GM23338 (cell line): ENCODE measurements at regions not wholly inside any gene's neighbourhood (a gene's known extent, or its start where the extent isn't known, plus 50 kb on each side); places are given as distances from the start of the nearest gene placed in this dataset.

Experiments
- ATAC-seq: fragments of 200-7000 bp; cut with Tn5 transposase; 3 replicates; pipeline ENCODE4 v1.9.1; 2020
- DNase-seq: peaks from one replicate; pipeline ENCODE4 v3.0.0-alpha.2; 2015; ENCODE audit warnings: low spot score
- H2AFZ ChIP-seq: fragments of 200-600 bp; sonication (generic); 2 replicates; pipeline ENCODE4 v1.8.0; 2016; ENCODE audit warnings: antibody characterized with exemption, mild to moderate bottlenecking, moderate library complexity
- H3F3A ChIP-seq: fragments of 200-600 bp; sonication (generic); replicated peaks from 2 replicates; pipeline ENCODE4 v1.8.0; 2017; ENCODE audit warnings: antibody characterized with exemption, mixed run types, low read depth
- H3K27ac ChIP-seq: fragments of 200-600 bp; sonication (generic); 2 replicates; pipeline ENCODE4 v1.6.1; 2016; ENCODE audit warnings: low read depth
- H3K27me3 ChIP-seq: fragments of 200-600 bp; sonication (generic); 2 replicates; pipeline ENCODE4 v1.8.0; 2016; ENCODE audit warnings: mild to moderate bottlenecking, mixed run types, moderate library complexity; ENCODE audit not compliant: insufficient read depth
- H3K36me3 ChIP-seq: fragments of 200-600 bp; sonication (generic); 2 replicates; pipeline ENCODE4 v1.8.0; 2016; ENCODE audit warnings: mild to moderate bottlenecking; ENCODE audit not compliant: insufficient read depth
- H3K4me1 ChIP-seq: fragments of 200-600 bp; sonication (generic); 2 replicates; pipeline ENCODE4 v1.8.0; 2016; ENCODE audit warnings: mild to moderate bottlenecking, moderate library complexity; ENCODE audit not compliant: insufficient read depth
- H3K4me2 ChIP-seq: fragments of 200-600 bp; sonication (generic); 2 replicates; pipeline ENCODE4 v1.7.1; 2017; ENCODE audit warnings: mixed run types
- H3K4me3 ChIP-seq: fragments of 200-600 bp; sonication (generic); 2 replicates; pipeline ENCODE4 v1.6.1; 2016; ENCODE audit warnings: mixed run types
- H3K79me2 ChIP-seq: fragments of 200-600 bp; sonication (generic); replicated peaks from 2 replicates; pipeline ENCODE4 v1.8.0; 2017; ENCODE audit warnings: mild to moderate bottlenecking; ENCODE audit not compliant: insufficient read depth
- H3K9me2 ChIP-seq: fragments of 200-600 bp; sonication (generic); 2 replicates; pipeline ENCODE4 v1.8.0; 2017; ENCODE audit not compliant: insufficient read depth
- H4K20me1 ChIP-seq: fragments of 200-600 bp; sonication (generic); replicated peaks from 2 replicates; pipeline ENCODE4 v1.8.0; 2017; ENCODE audit warnings: mild to moderate bottlenecking; ENCODE audit not compliant: insufficient read depth
- H3K27ac Mint-ChIP-seq: 2 replicates; pipeline ENCODE4 v1.8.0; 2020; ENCODE audit warnings: inconsistent platforms, mild to moderate bottlenecking, moderate library complexity, mixed read lengths
- H3K27me3 Mint-ChIP-seq: 3 replicates; pipeline ENCODE4 v1.8.0; 2022; ENCODE audit warnings: low read depth, mild to moderate bottlenecking, moderate library complexity, mixed read lengths, inconsistent platforms; ENCODE audit not compliant: insufficient read depth, poor library complexity
- H3K36me3 Mint-ChIP-seq: 3 replicates; pipeline ENCODE4 v1.8.0; 2021; ENCODE audit warnings: low read depth, mild to moderate bottlenecking, inconsistent platforms, moderate library complexity, mixed read lengths
- H3K4me1 Mint-ChIP-seq: 3 replicates; pipeline ENCODE4 v1.8.0; 2020; ENCODE audit warnings: mild to moderate bottlenecking, inconsistent platforms, mixed read lengths
- H3K4me3 Mint-ChIP-seq: 3 replicates; pipeline ENCODE4 v1.8.0; 2021; ENCODE audit warnings: moderate library complexity, mild to moderate bottlenecking, inconsistent platforms, mixed read lengths
- H3K9me3 Mint-ChIP-seq: 3 replicates; pipeline ENCODE4 v1.8.0; 2020; ENCODE audit warnings: moderate library complexity, mild to moderate bottlenecking, inconsistent platforms, mixed read lengths
- CREB1 ChIP-seq: fragments of 250-450 bp; sonication (Bioruptor Pico); IDR thresholded peaks from 2 replicates; pipeline ENCODE4 v1.5.0; 2020; ENCODE audit warnings: low read depth, mild to moderate bottlenecking, moderate library complexity
- EZH2 ChIP-seq: fragments of 200-600 bp; sonication (generic); IDR thresholded peaks from one replicate; pipeline ENCODE4 v1.8.0; 2017; ENCODE audit warnings: antibody characterized with exemption, mild to moderate bottlenecking, low read depth; ENCODE audit not compliant: unreplicated experiment
- EZH2phosphoT487 ChIP-seq: fragments of 200-600 bp; sonication (generic); IDR thresholded peaks from one replicate; pipeline ENCODE4 v1.8.1; 2018; ENCODE audit warnings: antibody characterized with exemption; ENCODE audit not compliant: unreplicated experiment
- JUNB ChIP-seq: IDR thresholded peaks from one replicate; pipeline ENCODE4 v1.6.1; 2016; ENCODE audit warnings: antibody characterized with exemption; ENCODE audit not compliant: unreplicated experiment
- NANOG ChIP-seq: IDR thresholded peaks from 2 replicates; pipeline ENCODE4 v1.6.1; 2016; ENCODE audit warnings: antibody characterized with exemption, borderline replicate concordance
- POLR2AphosphoS5 ChIP-seq: IDR thresholded peaks from 2 replicates; pipeline ENCODE4 v1.6.1; 2016; ENCODE audit warnings: antibody characterized with exemption, low read depth
- STAT1 ChIP-seq: IDR thresholded peaks from one replicate; pipeline ENCODE4 v1.6.1; 2016; ENCODE audit warnings: antibody characterized with exemption; ENCODE audit not compliant: unreplicated experiment
- ZNF114 ChIP-seq: fragments of 250-450 bp; sonication (Bioruptor Pico); IDR thresholded peaks from 2 replicates; pipeline ENCODE4 v1.5.0; 2020; ENCODE audit warnings: mild to moderate bottlenecking, moderate library complexity
- ZNF331 ChIP-seq: fragments of 250-450 bp; sonication (Bioruptor Pico); IDR thresholded peaks from 2 replicates; pipeline ENCODE4 v1.5.0; 2020; ENCODE audit warnings: low read depth, mild to moderate bottlenecking, moderate library complexity
- TF ChIP-seq, protein P1 (sequence below): IDR thresholded peaks from one replicate; pipeline ENCODE4 v1.6.1; 2018; ENCODE audit warnings: antibody characterized with exemption; ENCODE audit not compliant: unreplicated experiment
- TF ChIP-seq, protein P2 (sequence below): fragments of 250-450 bp; sonication (Bioruptor Pico); IDR thresholded peaks from 2 replicates; pipeline ENCODE4 v1.5.0; 2020; ENCODE audit warnings: mild to moderate bottlenecking, moderate library complexity
- TF ChIP-seq, protein P3 (sequence below), 2 experiments: fragments of 200-600 bp in 1 of 2; sonication (generic) in 1 of 2; conservative IDR thresholded peaks; 2 replicates each; pipeline versions ENCODE4 v1.5.1 to v1.6.1; 2016 to 2017; ENCODE audit warnings: antibody characterized with exemption in 2 of 2, low read depth in 2 of 2, mild to moderate bottlenecking in 2 of 2, moderate library complexity in 1 of 2
- TF ChIP-seq, protein P4 (sequence below): IDR thresholded peaks from 2 replicates; pipeline ENCODE4 v1.6.1; 2016; ENCODE audit warnings: antibody characterized with exemption

DNA sequence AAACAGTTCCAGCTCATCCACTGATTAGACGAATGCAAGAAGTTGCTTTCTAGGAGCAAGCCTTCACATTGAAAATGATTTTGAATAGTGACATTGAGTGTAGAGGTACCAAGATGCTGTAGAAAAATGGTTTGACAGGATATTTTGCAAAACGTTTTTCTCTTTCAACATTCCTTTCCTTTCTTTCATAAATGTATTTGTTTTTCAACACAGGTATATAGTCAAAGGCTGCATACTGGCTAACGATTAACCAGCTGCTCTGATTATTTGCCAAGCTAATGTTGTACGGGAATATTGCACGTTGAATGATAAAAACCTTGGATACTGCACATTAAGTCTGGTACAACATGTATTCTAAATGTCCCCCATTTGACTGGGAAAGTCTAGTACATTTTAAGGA lies 78.8 kb upstream of the TENT5A start:
- no peak for DNase-seq
- Histone ChIP-seq H3K27me3 (no peaks in the 10 kb centered on the region), H3K79me2 (no peaks in the 10 kb centered on the region), H3K4me1 (no peaks in the 10 kb centered on the region), H3K9me2 (peaks cover 6% of the 10 kb centered on the region; the same call in 1 of the 2 replicates), H3K36me3 (no peaks in the 10 kb centered on the region), H3K4me3 (no peak overlapping the region), H3K27ac (no peak overlapping the region), H3F3A (no peaks in the 10 kb centered on the region), H2AFZ (no peak overlapping the region), H3K4me2 (no peak overlapping the region), H4K20me1 (no peaks in the 10 kb centered on the region)
- ATAC-seq: no peak
- H3K9me3 Mint-ChIP-seq: no peaks in the 10 kb centered on the region
- H3K27ac Mint-ChIP-seq: no peak overlapping the region
- H3K27me3 Mint-ChIP-seq: no peaks in the 10 kb centered on the region
- H3K36me3 Mint-ChIP-seq: no peaks in the 10 kb centered on the region
- H3K4me1 Mint-ChIP-seq: no peaks in the 10 kb centered on the region
- no peak overlapping the region for H3K4me3 Mint-ChIP-seq
- TF ChIP-seq NANOG: no peak
- TF ChIP-seq EZH2phosphoT487: no peak
- TF ChIP-seq, protein P1, sequence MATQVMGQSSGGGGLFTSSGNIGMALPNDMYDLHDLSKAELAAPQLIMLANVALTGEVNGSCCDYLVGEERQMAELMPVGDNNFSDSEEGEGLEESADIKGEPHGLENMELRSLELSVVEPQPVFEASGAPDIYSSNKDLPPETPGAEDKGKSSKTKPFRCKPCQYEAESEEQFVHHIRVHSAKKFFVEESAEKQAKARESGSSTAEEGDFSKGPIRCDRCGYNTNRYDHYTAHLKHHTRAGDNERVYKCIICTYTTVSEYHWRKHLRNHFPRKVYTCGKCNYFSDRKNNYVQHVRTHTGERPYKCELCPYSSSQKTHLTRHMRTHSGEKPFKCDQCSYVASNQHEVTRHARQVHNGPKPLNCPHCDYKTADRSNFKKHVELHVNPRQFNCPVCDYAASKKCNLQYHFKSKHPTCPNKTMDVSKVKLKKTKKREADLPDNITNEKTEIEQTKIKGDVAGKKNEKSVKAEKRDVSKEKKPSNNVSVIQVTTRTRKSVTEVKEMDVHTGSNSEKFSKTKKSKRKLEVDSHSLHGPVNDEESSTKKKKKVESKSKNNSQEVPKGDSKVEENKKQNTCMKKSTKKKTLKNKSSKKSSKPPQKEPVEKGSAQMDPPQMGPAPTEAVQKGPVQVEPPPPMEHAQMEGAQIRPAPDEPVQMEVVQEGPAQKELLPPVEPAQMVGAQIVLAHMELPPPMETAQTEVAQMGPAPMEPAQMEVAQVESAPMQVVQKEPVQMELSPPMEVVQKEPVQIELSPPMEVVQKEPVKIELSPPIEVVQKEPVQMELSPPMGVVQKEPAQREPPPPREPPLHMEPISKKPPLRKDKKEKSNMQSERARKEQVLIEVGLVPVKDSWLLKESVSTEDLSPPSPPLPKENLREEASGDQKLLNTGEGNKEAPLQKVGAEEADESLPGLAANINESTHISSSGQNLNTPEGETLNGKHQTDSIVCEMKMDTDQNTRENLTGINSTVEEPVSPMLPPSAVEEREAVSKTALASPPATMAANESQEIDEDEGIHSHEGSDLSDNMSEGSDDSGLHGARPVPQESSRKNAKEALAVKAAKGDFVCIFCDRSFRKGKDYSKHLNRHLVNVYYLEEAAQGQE: no peak
- TF ChIP-seq, protein P2, sequence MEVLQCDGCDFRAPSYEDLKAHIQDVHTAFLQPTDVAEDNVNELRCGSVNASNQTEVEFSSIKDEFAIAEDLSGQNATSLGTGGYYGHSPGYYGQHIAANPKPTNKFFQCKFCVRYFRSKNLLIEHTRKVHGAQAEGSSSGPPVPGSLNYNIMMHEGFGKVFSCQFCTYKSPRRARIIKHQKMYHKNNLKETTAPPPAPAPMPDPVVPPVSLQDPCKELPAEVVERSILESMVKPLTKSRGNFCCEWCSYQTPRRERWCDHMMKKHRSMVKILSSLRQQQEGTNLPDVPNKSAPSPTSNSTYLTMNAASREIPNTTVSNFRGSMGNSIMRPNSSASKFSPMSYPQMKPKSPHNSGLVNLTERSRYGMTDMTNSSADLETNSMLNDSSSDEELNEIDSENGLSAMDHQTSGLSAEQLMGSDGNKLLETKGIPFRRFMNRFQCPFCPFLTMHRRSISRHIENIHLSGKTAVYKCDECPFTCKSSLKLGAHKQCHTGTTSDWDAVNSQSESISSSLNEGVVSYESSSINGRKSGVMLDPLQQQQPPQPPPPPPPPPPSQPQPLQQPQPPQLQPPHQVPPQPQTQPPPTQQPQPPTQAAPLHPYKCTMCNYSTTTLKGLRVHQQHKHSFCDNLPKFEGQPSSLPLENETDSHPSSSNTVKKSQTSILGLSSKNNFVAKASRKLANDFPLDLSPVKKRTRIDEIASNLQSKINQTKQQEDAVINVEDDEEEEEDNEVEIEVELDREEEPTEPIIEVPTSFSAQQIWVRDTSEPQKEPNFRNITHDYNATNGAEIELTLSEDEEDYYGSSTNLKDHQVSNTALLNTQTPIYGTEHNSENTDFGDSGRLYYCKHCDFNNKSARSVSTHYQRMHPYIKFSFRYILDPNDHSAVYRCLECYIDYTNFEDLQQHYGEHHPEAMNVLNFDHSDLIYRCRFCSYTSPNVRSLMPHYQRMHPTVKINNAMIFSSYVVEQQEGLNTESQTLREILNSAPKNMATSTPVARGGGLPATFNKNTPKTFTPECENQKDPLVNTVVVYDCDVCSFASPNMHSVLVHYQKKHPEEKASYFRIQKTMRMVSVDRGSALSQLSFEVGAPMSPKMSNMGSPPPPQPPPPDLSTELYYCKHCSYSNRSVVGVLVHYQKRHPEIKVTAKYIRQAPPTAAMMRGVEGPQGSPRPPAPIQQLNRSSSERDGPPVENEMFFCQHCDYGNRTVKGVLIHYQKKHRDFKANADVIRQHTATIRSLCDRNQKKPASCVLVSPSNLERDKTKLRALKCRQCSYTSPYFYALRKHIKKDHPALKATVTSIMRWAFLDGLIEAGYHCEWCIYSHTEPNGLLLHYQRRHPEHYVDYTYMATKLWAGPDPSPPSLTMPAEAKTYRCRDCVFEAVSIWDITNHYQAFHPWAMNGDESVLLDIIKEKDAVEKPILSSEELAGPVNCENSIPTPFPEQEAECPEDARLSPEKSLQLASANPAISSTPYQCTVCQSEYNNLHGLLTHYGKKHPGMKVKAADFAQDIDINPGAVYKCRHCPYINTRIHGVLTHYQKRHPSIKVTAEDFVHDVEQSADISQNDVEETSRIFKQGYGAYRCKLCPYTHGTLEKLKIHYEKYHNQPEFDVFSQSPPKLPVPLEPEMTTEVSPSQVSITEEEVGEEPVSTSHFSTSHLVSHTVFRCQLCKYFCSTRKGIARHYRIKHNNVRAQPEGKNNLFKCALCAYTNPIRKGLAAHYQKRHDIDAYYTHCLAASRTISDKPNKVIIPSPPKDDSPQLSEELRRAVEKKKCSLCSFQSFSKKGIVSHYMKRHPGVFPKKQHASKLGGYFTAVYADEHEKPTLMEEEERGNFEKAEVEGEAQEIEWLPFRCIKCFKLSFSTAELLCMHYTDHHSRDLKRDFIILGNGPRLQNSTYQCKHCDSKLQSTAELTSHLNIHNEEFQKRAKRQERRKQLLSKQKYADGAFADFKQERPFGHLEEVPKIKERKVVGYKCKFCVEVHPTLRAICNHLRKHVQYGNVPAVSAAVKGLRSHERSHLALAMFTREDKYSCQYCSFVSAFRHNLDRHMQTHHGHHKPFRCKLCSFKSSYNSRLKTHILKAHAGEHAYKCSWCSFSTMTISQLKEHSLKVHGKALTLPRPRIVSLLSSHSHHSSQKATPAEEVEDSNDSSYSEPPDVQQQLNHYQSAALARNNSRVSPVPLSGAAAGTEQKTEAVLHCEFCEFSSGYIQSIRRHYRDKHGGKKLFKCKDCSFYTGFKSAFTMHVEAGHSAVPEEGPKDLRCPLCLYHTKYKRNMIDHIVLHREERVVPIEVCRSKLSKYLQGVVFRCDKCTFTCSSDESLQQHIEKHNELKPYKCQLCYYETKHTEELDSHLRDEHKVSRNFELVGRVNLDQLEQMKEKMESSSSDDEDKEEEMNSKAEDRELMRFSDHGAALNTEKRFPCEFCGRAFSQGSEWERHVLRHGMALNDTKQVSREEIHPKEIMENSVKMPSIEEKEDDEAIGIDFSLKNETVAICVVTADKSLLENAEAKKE (CRISPR knock-in tag): no peak
- TF ChIP-seq, protein P3, sequence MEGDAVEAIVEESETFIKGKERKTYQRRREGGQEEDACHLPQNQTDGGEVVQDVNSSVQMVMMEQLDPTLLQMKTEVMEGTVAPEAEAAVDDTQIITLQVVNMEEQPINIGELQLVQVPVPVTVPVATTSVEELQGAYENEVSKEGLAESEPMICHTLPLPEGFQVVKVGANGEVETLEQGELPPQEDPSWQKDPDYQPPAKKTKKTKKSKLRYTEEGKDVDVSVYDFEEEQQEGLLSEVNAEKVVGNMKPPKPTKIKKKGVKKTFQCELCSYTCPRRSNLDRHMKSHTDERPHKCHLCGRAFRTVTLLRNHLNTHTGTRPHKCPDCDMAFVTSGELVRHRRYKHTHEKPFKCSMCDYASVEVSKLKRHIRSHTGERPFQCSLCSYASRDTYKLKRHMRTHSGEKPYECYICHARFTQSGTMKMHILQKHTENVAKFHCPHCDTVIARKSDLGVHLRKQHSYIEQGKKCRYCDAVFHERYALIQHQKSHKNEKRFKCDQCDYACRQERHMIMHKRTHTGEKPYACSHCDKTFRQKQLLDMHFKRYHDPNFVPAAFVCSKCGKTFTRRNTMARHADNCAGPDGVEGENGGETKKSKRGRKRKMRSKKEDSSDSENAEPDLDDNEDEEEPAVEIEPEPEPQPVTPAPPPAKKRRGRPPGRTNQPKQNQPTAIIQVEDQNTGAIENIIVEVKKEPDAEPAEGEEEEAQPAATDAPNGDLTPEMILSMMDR (conservative IDR thresholded peaks at IDR 0.05; ENCODE audit: low read depth in 2 of 2): no peak
- no peak for TF ChIP-seq POLR2AphosphoS5
- TF ChIP-seq STAT1: no peak
- no peak for TF ChIP-seq ZNF114
- no peak for TF ChIP-seq ZNF331 (CRISPR knock-in tag)
- no peak for TF ChIP-seq CREB1 (CRISPR knock-in tag)
- no peak for TF ChIP-seq JUNB
- no peak for TF ChIP-seq EZH2
- TF ChIP-seq, protein P4, sequence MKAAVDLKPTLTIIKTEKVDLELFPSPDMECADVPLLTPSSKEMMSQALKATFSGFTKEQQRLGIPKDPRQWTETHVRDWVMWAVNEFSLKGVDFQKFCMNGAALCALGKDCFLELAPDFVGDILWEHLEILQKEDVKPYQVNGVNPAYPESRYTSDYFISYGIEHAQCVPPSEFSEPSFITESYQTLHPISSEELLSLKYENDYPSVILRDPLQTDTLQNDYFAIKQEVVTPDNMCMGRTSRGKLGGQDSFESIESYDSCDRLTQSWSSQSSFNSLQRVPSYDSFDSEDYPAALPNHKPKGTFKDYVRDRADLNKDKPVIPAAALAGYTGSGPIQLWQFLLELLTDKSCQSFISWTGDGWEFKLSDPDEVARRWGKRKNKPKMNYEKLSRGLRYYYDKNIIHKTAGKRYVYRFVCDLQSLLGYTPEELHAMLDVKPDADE: no peak
